ENCODE measurements at regions not wholly inside any gene's neighbourhood (a gene's known extent, or its start where the extent isn't known, plus 50 kb on each side); places are given as distances from the start of the nearest gene placed in this dataset.

- Histone ChIP-seq H3K27ac (ENCODE audit: low read depth in 1 of 3, low read length in 2 of 3) (no peak overlapping the region), H3K4me1 (ENCODE audit: control insufficient read depth in 3 of 3, insufficient read depth in 2 of 3, low read depth in 1 of 3, low read length in 2 of 3) (no peaks in the 10 kb centered on the region), H3K9me3 (ENCODE audit: control insufficient read depth in 2 of 2, insufficient read depth in 1 of 2, low read depth in 1 of 2, low read length in 1 of 2) (no peaks in the 10 kb centered on the region), H3K4me3 (ENCODE audit: low read depth in 1 of 3, low read length in 3 of 3) (no peak overlapping the region), H3K36me3 (ENCODE audit: control insufficient read depth in 3 of 3, insufficient read depth in 2 of 3, low read depth in 1 of 3, low read length in 3 of 3) (no peaks in the 10 kb centered on the region), H3K27me3 (ENCODE audit: control insufficient read depth in 3 of 3, insufficient read depth in 3 of 3, low read length in 3 of 3) (no peaks in the 10 kb centered on the region)
- WGBS, 3 donors: 84 to 91% (median 85%) methylated on average over 8 of the region's 8 CpGs
- FAIRE-seq (no peak), DNase-seq (no peak)
Observed at GRCh38 chr11:112310848-112311247, 50.2 kb upstream of the PLET1 start.

GRCh38 chr11:112315057-112315720, 54.5 kb upstream of the PLET1 start:
- WGBS, 3 donors: 88 to 91% (median 91%) methylated on average over 8 of the region's 8 CpGs
- H3K36me3 ChIP-seq (ENCODE audit: control insufficient read depth in 3 of 3, insufficient read depth in 2 of 3, low read depth in 1 of 3, low read length in 3 of 3): no peaks in the 10 kb centered on the region
- no peak overlapping the region for H3K4me3 ChIP-seq (ENCODE audit: low read depth in 1 of 3, low read length in 3 of 3)
- H3K9me3 ChIP-seq (ENCODE audit: control insufficient read depth in 2 of 2, insufficient read depth in 1 of 2, low read depth in 1 of 2, low read length in 1 of 2): no peaks in the 10 kb centered on the region
- no peak overlapping the region for H3K27ac ChIP-seq (ENCODE audit: low read depth in 1 of 3, low read length in 2 of 3)
- no peaks in the 10 kb centered on the region for H3K27me3 ChIP-seq (ENCODE audit: control insufficient read depth in 3 of 3, insufficient read depth in 3 of 3, low read length in 3 of 3)
- FAIRE-seq (no peak), DNase-seq (no peak)
- H3K4me1 ChIP-seq (ENCODE audit: control insufficient read depth in 3 of 3, insufficient read depth in 2 of 3, low read depth in 1 of 3, low read length in 2 of 3): peaks cover 0 to under 1% (median 0%) of the 10 kb centered on the region in 3 donors

DNA sequence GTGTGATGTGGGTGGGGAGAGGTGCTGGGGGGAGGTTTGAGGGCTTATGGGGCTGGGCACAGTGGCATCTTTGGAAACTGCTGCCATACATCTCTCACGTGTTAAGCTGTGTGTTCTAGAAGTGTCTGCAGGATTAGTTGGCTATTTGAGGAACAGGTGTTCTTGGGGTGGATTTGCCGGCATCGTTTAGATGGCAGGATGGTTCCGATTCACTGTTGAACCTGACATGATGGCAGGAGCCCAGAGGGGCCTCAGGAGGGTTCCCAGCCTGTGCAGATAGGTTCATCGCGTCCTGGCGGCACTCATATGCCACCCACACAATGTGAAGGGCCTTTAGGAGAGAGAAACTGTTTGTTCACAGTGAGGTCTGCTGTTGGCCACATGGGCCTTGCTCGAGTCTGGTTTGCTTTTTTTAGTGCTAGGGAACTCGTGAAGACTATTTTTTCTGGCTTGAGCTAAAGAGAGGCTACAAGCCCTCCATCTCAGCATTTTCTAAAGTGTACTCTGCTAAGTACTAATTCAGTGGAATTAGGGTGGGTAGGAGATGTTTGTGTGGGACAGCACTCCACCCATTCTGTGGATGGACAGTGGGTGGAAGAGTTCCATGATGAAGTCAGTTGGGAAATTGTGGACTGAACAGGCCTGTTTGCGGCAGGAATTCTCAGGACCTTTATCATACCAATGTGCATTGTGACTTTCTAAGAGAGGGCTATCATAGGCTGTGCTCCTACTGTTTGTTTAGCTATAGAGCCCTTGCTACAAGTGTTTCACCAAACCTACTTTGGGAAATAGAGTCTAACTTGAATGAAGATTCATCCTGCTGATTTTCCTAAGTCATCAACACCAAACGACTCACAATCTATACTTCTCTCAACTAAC, 55.4 kb upstream of the PLET1 start:
- H3K27ac ChIP-seq (ENCODE audit: low read depth in 1 of 3, low read length in 2 of 3): no peak overlapping the region
- no peak overlapping the region for H3K4me3 ChIP-seq (ENCODE audit: low read depth in 1 of 3, low read length in 3 of 3)
- H3K9me3 ChIP-seq (ENCODE audit: control insufficient read depth in 2 of 2, insufficient read depth in 1 of 2, low read depth in 1 of 2, low read length in 1 of 2): no peaks in the 10 kb centered on the region
- FAIRE-seq: no peak
- H3K27me3 ChIP-seq (ENCODE audit: control insufficient read depth in 3 of 3, insufficient read depth in 3 of 3, low read length in 3 of 3): no peaks in the 10 kb centered on the region
- peaks cover 0 to 10% (median 4%) of the 10 kb centered on the region in 3 donors for H3K4me1 ChIP-seq (ENCODE audit: control insufficient read depth in 3 of 3, insufficient read depth in 2 of 3, low read depth in 1 of 3, low read length in 2 of 3)
- 79 to 84% (median 82%) methylated on average over 11 of the region's 11 CpGs for WGBS, 3 donors
- H3K36me3 ChIP-seq (ENCODE audit: control insufficient read depth in 3 of 3, insufficient read depth in 2 of 3, low read depth in 1 of 3, low read length in 3 of 3): no peaks in the 10 kb centered on the region
- no peak for DNase-seq

- no peak overlapping the region for H3K4me3 ChIP-seq (ENCODE audit: low read depth in 1 of 3, low read length in 3 of 3)
- 69 to 80% (median 76%) methylated on average over 4 of the region's 4 CpGs for WGBS, 3 donors
- FAIRE-seq (no peak), DNase-seq (no peak)
- no peak overlapping the region for H3K27ac ChIP-seq (ENCODE audit: low read depth in 1 of 3, low read length in 2 of 3)
- H3K9me3 ChIP-seq (ENCODE audit: control insufficient read depth in 2 of 2, insufficient read depth in 1 of 2, low read depth in 1 of 2, low read length in 1 of 2): no peaks in the 10 kb centered on the region
- no peaks in the 10 kb centered on the region for H3K27me3 ChIP-seq (ENCODE audit: control insufficient read depth in 3 of 3, insufficient read depth in 3 of 3, low read length in 3 of 3)
- no peaks in the 10 kb centered on the region for H3K36me3 ChIP-seq (ENCODE audit: control insufficient read depth in 3 of 3, insufficient read depth in 2 of 3, low read depth in 1 of 3, low read length in 3 of 3)
- peaks cover 0 to 18% (median 4%) of the 10 kb centered on the region in 3 donors for H3K4me1 ChIP-seq (ENCODE audit: control insufficient read depth in 3 of 3, insufficient read depth in 2 of 3, low read depth in 1 of 3, low read length in 2 of 3)
Observed at GRCh38 chr11:112316971-112317370, 56.3 kb upstream of the PLET1 start.

DNA sequence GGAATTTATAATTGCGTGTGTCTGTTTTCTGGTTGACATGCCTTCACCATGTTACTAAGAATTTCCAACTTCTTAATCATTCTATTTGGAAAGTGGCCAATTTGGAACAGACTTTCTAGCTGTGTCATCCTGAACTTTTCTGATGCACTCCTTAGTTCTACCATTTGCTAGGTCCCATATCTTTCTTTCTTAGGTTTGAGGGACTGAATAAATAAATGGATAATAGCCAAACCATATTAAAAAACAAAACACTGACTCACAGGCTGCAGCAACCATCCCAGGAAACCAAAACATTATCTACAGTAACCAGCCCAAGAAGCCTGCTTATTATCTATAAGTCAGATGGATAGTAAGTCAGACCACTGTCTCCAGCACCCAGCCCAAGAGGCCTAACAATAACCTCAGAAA, 57.5 kb upstream of the PLET1 start:
- 64 to 84% (median 83%) methylated on average over 1 of the region's 1 CpG for WGBS, 3 donors
- H3K4me3 ChIP-seq (ENCODE audit: low read depth in 1 of 3, low read length in 3 of 3): no peak overlapping the region
- H3K9me3 ChIP-seq (ENCODE audit: control insufficient read depth in 2 of 2, insufficient read depth in 1 of 2, low read depth in 1 of 2, low read length in 1 of 2): no peaks in the 10 kb centered on the region
- no peak for DNase-seq
- FAIRE-seq: no peak
- peaks cover 0 to 24% (median 4%) of the 10 kb centered on the region in 3 donors for H3K4me1 ChIP-seq (ENCODE audit: control insufficient read depth in 3 of 3, insufficient read depth in 2 of 3, low read depth in 1 of 3, low read length in 2 of 3)
- H3K27ac ChIP-seq (ENCODE audit: low read depth in 1 of 3, low read length in 2 of 3): peak overlapping the region in 1 of 3 donors; percentile 3
- H3K27me3 ChIP-seq (ENCODE audit: control insufficient read depth in 3 of 3, insufficient read depth in 3 of 3, low read length in 3 of 3): no peaks in the 10 kb centered on the region
- H3K36me3 ChIP-seq (ENCODE audit: control insufficient read depth in 3 of 3, insufficient read depth in 2 of 3, low read depth in 1 of 3, low read length in 3 of 3): no peaks in the 10 kb centered on the region

DNA sequence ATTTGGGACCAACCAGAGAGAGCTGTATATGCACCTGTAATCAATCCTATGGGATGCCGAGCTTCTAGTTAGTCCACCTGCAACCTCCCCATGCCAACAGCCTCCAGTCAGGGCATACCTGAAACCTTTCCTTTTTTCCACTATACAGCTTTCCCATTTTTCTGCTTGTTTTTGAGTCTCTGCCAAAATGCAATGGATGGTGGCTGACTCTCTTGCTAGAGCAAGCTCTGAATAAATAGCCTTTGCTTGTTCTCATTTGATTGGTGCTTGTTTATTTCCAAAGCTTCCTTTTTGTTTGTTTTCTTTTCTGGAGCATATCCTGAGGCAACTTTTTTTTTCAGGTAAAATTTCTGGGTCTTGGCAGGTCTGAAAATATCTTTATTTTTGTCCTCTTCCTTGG, 58.0 kb upstream of the PLET1 start:
- no peaks in the 10 kb centered on the region for H3K36me3 ChIP-seq (ENCODE audit: control insufficient read depth in 3 of 3, insufficient read depth in 2 of 3, low read depth in 1 of 3, low read length in 3 of 3)
- WGBS, 3 donors: 94 to 100% (median 96%) methylated on average over 1 of the region's 1 CpG
- DNase-seq (no peak), FAIRE-seq (no peak)
- H3K4me1 ChIP-seq (ENCODE audit: control insufficient read depth in 3 of 3, insufficient read depth in 2 of 3, low read depth in 1 of 3, low read length in 2 of 3): peaks cover 0 to 24% (median 4%) of the 10 kb centered on the region in 3 donors
- no peaks in the 10 kb centered on the region for H3K9me3 ChIP-seq (ENCODE audit: control insufficient read depth in 2 of 2, insufficient read depth in 1 of 2, low read depth in 1 of 2, low read length in 1 of 2)
- peak overlapping the region in 1 of 3 donors; percentile 3 for H3K27ac ChIP-seq (ENCODE audit: low read depth in 1 of 3, low read length in 2 of 3)
- H3K4me3 ChIP-seq (ENCODE audit: low read depth in 1 of 3, low read length in 3 of 3): no peak overlapping the region
- H3K27me3 ChIP-seq (ENCODE audit: control insufficient read depth in 3 of 3, insufficient read depth in 3 of 3, low read length in 3 of 3): no peaks in the 10 kb centered on the region

GRCh38 chr11:112320668-112321067, 60.0 kb upstream of the PLET1 start:
- Histone ChIP-seq H3K27ac (ENCODE audit: low read depth in 1 of 3, low read length in 2 of 3) (no peak overlapping the region), H3K4me1 (ENCODE audit: control insufficient read depth in 3 of 3, insufficient read depth in 2 of 3, low read depth in 1 of 3, low read length in 2 of 3) (peaks cover 0 to 24% (median 4%) of the 10 kb centered on the region in 3 donors), H3K27me3 (ENCODE audit: control insufficient read depth in 3 of 3, insufficient read depth in 3 of 3, low read length in 3 of 3) (no peaks in the 10 kb centered on the region), H3K4me3 (ENCODE audit: low read depth in 1 of 3, low read length in 3 of 3) (no peak overlapping the region), H3K9me3 (ENCODE audit: control insufficient read depth in 2 of 2, insufficient read depth in 1 of 2, low read depth in 1 of 2, low read length in 1 of 2) (no peaks in the 10 kb centered on the region), H3K36me3 (ENCODE audit: control insufficient read depth in 3 of 3, insufficient read depth in 2 of 3, low read depth in 1 of 3, low read length in 3 of 3) (no peaks in the 10 kb centered on the region)
- DNase-seq (peak; percentile 60), FAIRE-seq (no peak)
- WGBS, 3 donors: 18 to 44% (median 27%) methylated on average over 5 of the region's 5 CpGs

- H3K4me1 ChIP-seq (ENCODE audit: control insufficient read depth in 3 of 3, insufficient read depth in 2 of 3, low read depth in 1 of 3, low read length in 2 of 3): peaks cover 0 to 24% (median 4%) of the 10 kb centered on the region in 3 donors
- no peaks in the 10 kb centered on the region for H3K9me3 ChIP-seq (ENCODE audit: control insufficient read depth in 2 of 2, insufficient read depth in 1 of 2, low read depth in 1 of 2, low read length in 1 of 2)
- H3K4me3 ChIP-seq (ENCODE audit: low read depth in 1 of 3, low read length in 3 of 3): no peak overlapping the region
- H3K27me3 ChIP-seq (ENCODE audit: control insufficient read depth in 3 of 3, insufficient read depth in 3 of 3, low read length in 3 of 3): no peaks in the 10 kb centered on the region
- FAIRE-seq (no peak), DNase-seq (peak; percentile 84 to 94)
- no peaks in the 10 kb centered on the region for H3K36me3 ChIP-seq (ENCODE audit: control insufficient read depth in 3 of 3, insufficient read depth in 2 of 3, low read depth in 1 of 3, low read length in 3 of 3)
- H3K27ac ChIP-seq (ENCODE audit: low read depth in 1 of 3, low read length in 2 of 3): peak overlapping the region in 2 of 3 donors; percentile 66 to 71
- WGBS, 3 donors: 9 to 48% (median 22%) methylated on average over 8 of the region's 8 CpGs
Observed at GRCh38 chr11:112321501-112322172, 61.0 kb upstream of the PLET1 start.
